Stomach smooth muscle (tissue), 2 donors: ENCODE measurements at regions not wholly inside any gene's neighbourhood (a gene's known extent, or its start where the extent isn't known, plus 50 kb on each side); places are given as distances from the start of the nearest gene placed in this dataset.
A peak's percentile ranks its signal among the peaks of the same experiment; 100 is the strongest.

Source experiments
- H3K27ac ChIP-seq: one replicate; pipeline ENCODE4 v1.7.0; 2013; ENCODE audit warnings: mild to moderate bottlenecking, low read length, inconsistent platforms
- H3K27me3 ChIP-seq, 2 donors: one replicate each; pipeline ENCODE4 v1.7.0; 2013; ENCODE audit warnings: low read length in 2 of 2; ENCODE audit not compliant: insufficient read depth in 2 of 2, control insufficient read depth in 1 of 2
- H3K36me3 ChIP-seq, 2 donors: one replicate each; pipeline ENCODE4 v1.7.0; 2013; ENCODE audit warnings: low read length in 2 of 2; ENCODE audit not compliant: control insufficient read depth in 2 of 2, insufficient read depth in 2 of 2
- H3K4me1 ChIP-seq: one replicate; pipeline ENCODE4 v1.7.0; 2013; ENCODE audit warnings: low read length; ENCODE audit not compliant: control insufficient read depth, insufficient read depth
- H3K4me3 ChIP-seq, 2 donors: one replicate each; pipeline ENCODE4 v1.7.0; 2013; ENCODE audit warnings: low read length in 2 of 2
- H3K9ac ChIP-seq, 2 donors: one replicate each; pipeline ENCODE4 v1.7.0; 2013; ENCODE audit warnings: low read length in 2 of 2, mild to moderate bottlenecking in 1 of 2
- H3K9me3 ChIP-seq, 2 donors: one replicate each; pipeline ENCODE4 v1.7.0; 2013; ENCODE audit warnings: low read length in 2 of 2; ENCODE audit not compliant: control insufficient read depth in 2 of 2
- donor health status: healthy.
- donor health status: Pancreatic carcinoma.

- Histone ChIP-seq H3K27ac (no peak overlapping the region), H3K4me1 (peaks cover 4% of the 10 kb centered on the region), H3K4me3 (no peak overlapping the region), H3K27me3 (no peaks in the 10 kb centered on the region), H3K9me3 (no peaks in the 10 kb centered on the region), H3K9ac (no peak overlapping the region), H3K36me3 (no peaks in the 10 kb centered on the region)
Measured at GRCh38 chr1:239723776-239724367, 337.5 kb downstream of the CHRM3 start.

- Histone ChIP-seq H3K36me3 (no peaks in the 10 kb centered on the region), H3K4me1 (no peaks in the 10 kb centered on the region), H3K9me3 (no peaks in the 10 kb centered on the region), H3K27me3 (no peaks in the 10 kb centered on the region), H3K4me3 (no peak overlapping the region), H3K27ac (no peak overlapping the region), H3K9ac (no peak overlapping the region)
Measured at GRCh38 chr1:239725371-239725770, 339.0 kb downstream of the CHRM3 start.

- no peaks in the 10 kb centered on the region for H3K27me3 ChIP-seq
- no peak overlapping the region for H3K4me3 ChIP-seq
- no peaks in the 10 kb centered on the region for H3K4me1 ChIP-seq
- no peaks in the 10 kb centered on the region for H3K36me3 ChIP-seq
- no peak overlapping the region for H3K9ac ChIP-seq
- H3K27ac ChIP-seq, result no peak overlapping the region
- no peaks in the 10 kb centered on the region for H3K9me3 ChIP-seq
Measured at GRCh38 chr1:239725933-239726332, 339.6 kb downstream of the CHRM3 start.

GRCh38 chr1:239730378-239730777 is 344.0 kb downstream of the CHRM3 start:
- Histone ChIP-seq H3K4me3 (no peak overlapping the region), H3K36me3 (no peaks in the 10 kb centered on the region), H3K9me3 (no peaks in the 10 kb centered on the region), H3K4me1 (no peaks in the 10 kb centered on the region), H3K27me3 (no peaks in the 10 kb centered on the region), H3K27ac (no peak overlapping the region), H3K9ac (no peak overlapping the region)

GRCh38 chr1:239731082-239731748 is 344.8 kb downstream of the CHRM3 start:
- Histone ChIP-seq H3K27ac (no peak overlapping the region), H3K36me3 (no peaks in the 10 kb centered on the region), H3K9ac (no peak overlapping the region), H3K4me3 (no peak overlapping the region), H3K27me3 (no peaks in the 10 kb centered on the region), H3K4me1 (no peaks in the 10 kb centered on the region), H3K9me3 (no peaks in the 10 kb centered on the region)

- Histone ChIP-seq H3K36me3 (no peaks in the 10 kb centered on the region), H3K9me3 (no peaks in the 10 kb centered on the region), H3K9ac (no peak overlapping the region), H3K4me3 (no peak overlapping the region), H3K4me1 (no peaks in the 10 kb centered on the region), H3K27ac (no peak overlapping the region), H3K27me3 (no peaks in the 10 kb centered on the region)
Measured at GRCh38 chr1:239732770-239733169, 346.4 kb downstream of the CHRM3 start.

- H3K36me3 ChIP-seq, result no peaks in the 10 kb centered on the region
- H3K4me1 ChIP-seq, result peaks cover 9% of the 10 kb centered on the region
- no peak overlapping the region for H3K9ac ChIP-seq
- H3K9me3 ChIP-seq, result no peaks in the 10 kb centered on the region
- no peak overlapping the region for H3K27ac ChIP-seq
- no peak overlapping the region for H3K4me3 ChIP-seq
- H3K27me3 ChIP-seq, result no peaks in the 10 kb centered on the region
Measured at GRCh38 chr1:239733995-239734394, 347.6 kb downstream of the CHRM3 start.

- Histone ChIP-seq H3K9ac (no peak overlapping the region), H3K4me3 (no peak overlapping the region), H3K36me3 (no peaks in the 10 kb centered on the region), H3K4me1 (peaks cover 12% of the 10 kb centered on the region), H3K27ac (no peak overlapping the region), H3K27me3 (no peaks in the 10 kb centered on the region), H3K9me3 (no peaks in the 10 kb centered on the region)
Measured at GRCh38 chr1:239735111-239735510, 348.7 kb downstream of the CHRM3 start.

- no peaks in the 10 kb centered on the region for H3K9me3 ChIP-seq
- no peak overlapping the region for H3K27ac ChIP-seq
- H3K4me3 ChIP-seq, result no peak overlapping the region
- H3K4me1 ChIP-seq, result peaks cover 12% of the 10 kb centered on the region
- no peaks in the 10 kb centered on the region for H3K36me3 ChIP-seq
- H3K27me3 ChIP-seq, result no peaks in the 10 kb centered on the region
- no peak overlapping the region for H3K9ac ChIP-seq
Measured at GRCh38 chr1:239736479-239736878, 350.1 kb downstream of the CHRM3 start.

- Histone ChIP-seq H3K9me3 (no peaks in the 10 kb centered on the region), H3K27me3 (no peaks in the 10 kb centered on the region), H3K27ac (no peak overlapping the region), H3K9ac (no peak overlapping the region), H3K36me3 (no peaks in the 10 kb centered on the region), H3K4me1 (peaks cover 12% of the 10 kb centered on the region), H3K4me3 (peak overlapping the region in 1 of 2 donors; percentile 21)
Measured at GRCh38 chr1:239739375-239739774, 352.3 kb upstream of the FMN2 start.

GRCh38 chr1:239739919-239740318 is 351.8 kb upstream of the FMN2 start:
- no peak overlapping the region for H3K9ac ChIP-seq
- no peaks in the 10 kb centered on the region for H3K27me3 ChIP-seq
- H3K4me3 ChIP-seq, result no peak overlapping the region
- peaks cover 12% of the 10 kb centered on the region for H3K4me1 ChIP-seq
- no peaks in the 10 kb centered on the region for H3K9me3 ChIP-seq
- no peak overlapping the region for H3K27ac ChIP-seq
- H3K36me3 ChIP-seq, result no peaks in the 10 kb centered on the region
